ENCODE measurements at regions not wholly inside any gene's neighbourhood (a gene's known extent, or its start where the extent isn't known, plus 50 kb on each side); places are given as distances from the start of the nearest gene placed in this dataset.

- TF ChIP-seq SPI1 (IDR thresholded peaks at IDR 0.05; ENCODE audit: borderline replicate concordance, low read depth) (no peak), CTCF (IDR thresholded peaks at IDR 0.05; ENCODE audit: insufficient read depth, low read length) (no peak), POLR2AphosphoS5 (IDR thresholded peaks at IDR 0.05; ENCODE audit: low read depth) (no peak), REST (IDR thresholded peaks at IDR 0.05; ENCODE audit: insufficient replicate concordance, low read depth) (no peak)
Measured at GRCh38 chr22:47784991-47785390, 1022.5 kb downstream of the TBC1D22A start.

Data from HL-60 (cell line).